C4-2B (cell line): ENCODE measurements at regions not wholly inside any gene's neighbourhood (a gene's known extent, or its start where the extent isn't known, plus 50 kb on each side); places are given as distances from the start of the nearest gene placed in this dataset.
"Not testable (repeated sequence)": the region's sequence is repeated elsewhere in the genome, so short reads cannot be mapped to it uniquely, and the experiment has no call there.

ENCODE experiments used
- H3K27ac ChIP-seq: fragments of 450-650 bp; 2 replicates; pipeline ENCODE4 v1.5.1; 2017
- ZFX ChIP-seq: fragments of 450-650 bp; IDR thresholded peaks from 2 replicates; pipeline ENCODE4 v1.6.1; 2017
- TF ChIP-seq, protein P1 (sequence below): fragments of 450-650 bp; conservative IDR thresholded peaks from 2 replicates; pipeline ENCODE4 v1.5.1; 2017; ENCODE audit warnings: mild to moderate bottlenecking

DNA sequence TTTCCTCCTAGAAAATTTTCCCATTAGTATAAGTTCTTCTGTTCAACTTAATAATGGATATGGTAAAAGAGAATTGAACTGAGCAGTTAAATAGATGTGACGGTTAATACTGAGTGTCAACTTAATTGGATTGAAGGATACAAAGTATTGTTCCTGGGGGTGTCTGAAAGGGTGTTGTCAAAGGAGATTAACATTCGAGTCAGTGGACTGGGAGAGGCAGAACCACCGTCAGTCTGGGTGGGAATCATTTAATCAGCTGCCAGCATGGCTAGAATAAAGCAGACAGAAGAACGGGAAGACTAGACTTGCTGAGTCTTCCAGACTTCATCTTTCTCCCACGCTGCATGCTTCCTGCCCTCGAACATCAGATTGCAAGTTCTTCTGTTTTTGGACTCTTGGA, 689.6 kb upstream of the CDH10 start:
- TF ChIP-seq ZFX: no peak
- TF ChIP-seq, protein P1, sequence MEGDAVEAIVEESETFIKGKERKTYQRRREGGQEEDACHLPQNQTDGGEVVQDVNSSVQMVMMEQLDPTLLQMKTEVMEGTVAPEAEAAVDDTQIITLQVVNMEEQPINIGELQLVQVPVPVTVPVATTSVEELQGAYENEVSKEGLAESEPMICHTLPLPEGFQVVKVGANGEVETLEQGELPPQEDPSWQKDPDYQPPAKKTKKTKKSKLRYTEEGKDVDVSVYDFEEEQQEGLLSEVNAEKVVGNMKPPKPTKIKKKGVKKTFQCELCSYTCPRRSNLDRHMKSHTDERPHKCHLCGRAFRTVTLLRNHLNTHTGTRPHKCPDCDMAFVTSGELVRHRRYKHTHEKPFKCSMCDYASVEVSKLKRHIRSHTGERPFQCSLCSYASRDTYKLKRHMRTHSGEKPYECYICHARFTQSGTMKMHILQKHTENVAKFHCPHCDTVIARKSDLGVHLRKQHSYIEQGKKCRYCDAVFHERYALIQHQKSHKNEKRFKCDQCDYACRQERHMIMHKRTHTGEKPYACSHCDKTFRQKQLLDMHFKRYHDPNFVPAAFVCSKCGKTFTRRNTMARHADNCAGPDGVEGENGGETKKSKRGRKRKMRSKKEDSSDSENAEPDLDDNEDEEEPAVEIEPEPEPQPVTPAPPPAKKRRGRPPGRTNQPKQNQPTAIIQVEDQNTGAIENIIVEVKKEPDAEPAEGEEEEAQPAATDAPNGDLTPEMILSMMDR: no peak
- H3K27ac ChIP-seq: no peak overlapping the region

DNA sequence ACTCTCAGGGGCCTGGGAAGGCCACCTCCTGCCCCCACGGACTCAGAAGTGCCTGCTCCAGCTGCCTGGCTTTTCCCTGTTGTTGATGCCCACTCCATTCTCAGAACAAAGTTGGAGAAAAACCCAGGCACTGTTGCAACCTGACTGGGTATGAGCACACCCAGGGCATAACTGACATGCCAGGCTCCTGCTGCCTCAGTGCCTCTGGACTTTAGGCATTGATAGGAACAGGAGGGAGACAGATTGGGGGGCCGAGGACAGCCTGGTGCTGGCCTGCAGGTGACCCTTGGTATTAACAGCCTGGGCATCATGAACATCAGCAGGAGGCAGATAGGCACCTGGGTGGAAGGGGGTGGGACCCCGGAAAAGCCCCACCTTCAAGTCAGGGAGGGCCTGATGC, 685.9 kb upstream of the CDH10 start:
- TF ChIP-seq, protein P1: no peak
- TF ChIP-seq ZFX: no peak
- no peak overlapping the region for H3K27ac ChIP-seq

DNA sequence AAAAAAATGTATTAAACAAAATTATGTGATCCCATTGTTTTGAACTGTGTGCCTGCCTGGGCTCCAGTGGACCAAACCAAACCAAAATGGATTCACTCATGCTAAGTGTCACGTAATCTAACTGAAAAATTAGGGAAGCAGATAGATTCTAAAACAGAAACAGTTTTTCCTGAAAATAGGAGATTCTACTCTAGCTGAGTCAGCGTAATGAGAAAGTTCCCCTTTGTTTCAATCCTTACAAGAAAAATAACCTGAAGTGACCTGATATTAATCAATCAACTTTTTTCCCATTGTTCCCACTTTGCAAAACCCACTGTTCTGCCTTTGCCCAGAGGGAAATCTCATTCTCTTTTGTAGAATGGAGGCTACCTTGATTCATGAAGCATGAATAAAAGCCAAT, 682.4 kb upstream of the CDH10 start:
- H3K27ac ChIP-seq: no peak overlapping the region
- TF ChIP-seq ZFX: no peak
- TF ChIP-seq, protein P1: no peak

DNA sequence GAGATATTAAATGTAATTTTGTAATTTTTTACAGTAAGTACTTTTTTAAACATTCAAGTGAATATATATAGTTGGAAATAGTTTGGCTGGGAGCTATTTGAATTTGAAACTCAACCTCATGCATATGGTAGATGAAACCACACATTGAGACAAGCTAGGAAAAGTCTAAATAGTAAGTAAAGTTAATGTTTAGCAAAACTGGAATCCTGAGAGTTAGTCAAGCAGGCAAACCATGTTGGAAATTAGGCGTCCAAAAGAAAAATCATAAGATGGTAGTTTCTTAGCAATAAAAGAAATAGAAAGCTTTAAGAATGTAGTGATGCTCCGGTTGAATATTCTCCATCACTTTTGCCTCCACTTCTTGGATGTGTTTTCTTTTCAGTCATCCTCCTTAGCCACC, 657.1 kb upstream of the CDH10 start:
- H3K27ac ChIP-seq: no peak overlapping the region
- TF ChIP-seq, protein P1: no peak
- TF ChIP-seq ZFX: no peak

DNA sequence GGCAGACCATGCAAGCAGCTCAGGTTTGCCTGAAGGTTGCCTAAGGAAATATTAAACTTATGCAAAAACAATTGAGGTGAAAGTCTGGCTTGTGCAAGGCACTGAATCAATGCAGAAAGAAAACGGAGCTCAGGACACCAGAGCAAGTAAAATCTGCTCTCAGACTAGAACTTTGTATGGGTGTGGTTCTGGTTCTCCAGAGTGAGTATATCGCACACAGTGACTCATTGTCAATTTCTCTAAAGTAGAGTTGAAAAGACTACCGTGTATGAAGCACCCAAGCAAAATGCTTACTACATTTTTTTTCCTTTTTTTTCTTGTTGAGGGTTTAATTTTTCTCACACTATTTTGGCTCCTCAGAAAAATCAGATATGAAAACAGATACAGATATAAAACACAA, 650.3 kb upstream of the CDH10 start:
- H3K27ac ChIP-seq: no peak overlapping the region
- no peak for TF ChIP-seq ZFX
- TF ChIP-seq, protein P1: no peak

DNA sequence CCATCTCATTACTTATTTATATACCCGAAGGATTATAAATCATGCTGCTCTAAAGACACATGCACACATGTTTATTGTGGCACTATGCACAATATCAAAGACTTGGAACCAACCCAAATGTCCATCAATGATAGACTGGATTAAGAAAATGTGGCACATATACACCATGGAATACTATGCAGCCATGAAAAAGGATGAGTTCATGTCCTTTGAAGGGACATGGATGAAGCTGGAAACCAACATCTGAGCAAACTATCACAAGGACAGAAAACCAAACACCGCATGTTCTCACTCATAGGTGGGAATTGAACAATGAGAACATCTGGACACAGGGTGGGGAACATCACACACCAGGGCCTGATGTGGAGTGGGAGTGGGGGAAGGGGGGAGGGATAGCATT, 645.0 kb upstream of the CDH10 start:
- H3K27ac ChIP-seq: not testable (repeated sequence)

DNA sequence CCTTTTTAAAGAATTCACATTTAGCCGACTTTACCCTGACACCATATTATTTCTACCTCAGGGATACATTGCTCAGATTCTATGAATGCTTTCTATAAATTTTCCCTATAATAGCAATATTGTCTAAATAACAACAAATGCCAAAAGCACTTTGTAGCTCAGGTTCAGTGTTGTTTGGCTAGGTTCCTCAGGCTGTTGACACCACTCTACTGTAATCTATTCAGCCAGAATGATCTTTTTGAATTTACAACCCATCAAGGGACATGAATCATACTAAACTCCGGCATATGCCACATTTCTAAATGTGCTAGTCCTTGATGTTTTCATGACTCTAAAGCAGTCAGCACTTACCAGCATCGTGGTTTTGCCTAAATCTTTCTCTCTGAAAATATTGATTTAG, 641.5 kb upstream of the CDH10 start:
- TF ChIP-seq, protein P1: no peak
- TF ChIP-seq ZFX: no peak
- no peak overlapping the region for H3K27ac ChIP-seq

DNA sequence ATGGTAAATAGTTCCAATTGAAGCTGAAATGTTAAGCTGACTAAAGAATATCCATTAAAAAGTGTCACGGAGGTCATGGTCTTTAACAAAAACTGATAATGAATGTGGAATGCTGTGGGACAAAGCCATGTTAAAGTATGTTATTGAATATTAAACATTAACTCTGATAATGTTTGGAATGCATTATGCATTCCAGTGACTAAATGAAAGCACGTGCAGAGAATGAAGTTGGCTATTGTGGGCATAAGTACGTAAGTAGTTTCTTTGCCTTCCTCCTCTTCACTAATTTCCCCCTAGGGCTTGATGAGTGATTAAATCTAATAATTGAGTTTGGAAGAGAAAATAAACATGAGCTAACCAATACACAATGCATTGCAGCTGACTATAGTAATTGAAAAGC, 640.4 kb upstream of the CDH10 start:
- H3K27ac ChIP-seq: no peak overlapping the region
- TF ChIP-seq ZFX: no peak

DNA sequence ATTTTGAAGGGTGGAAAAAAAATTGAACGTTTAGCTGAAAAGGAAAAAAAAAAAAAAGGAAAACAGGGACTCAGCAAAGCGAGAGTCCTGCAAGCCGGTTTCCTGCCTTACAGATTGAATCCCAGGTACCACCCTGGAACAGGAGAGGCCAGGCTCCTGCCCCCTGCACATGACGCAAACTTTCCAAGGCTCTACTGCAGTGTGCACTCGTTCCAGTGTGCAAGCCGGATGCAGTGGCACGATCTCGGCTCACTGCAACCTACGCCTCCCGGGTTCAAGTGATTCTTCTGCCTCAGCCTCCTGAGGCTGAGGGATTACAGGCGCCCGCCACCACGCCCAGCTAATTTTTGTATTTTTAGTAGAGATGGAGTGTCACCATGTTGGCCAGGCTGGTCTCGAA, 618.7 kb upstream of the CDH10 start:
- H3K27ac ChIP-seq: not testable (repeated sequence)
